Naive B cell (primary cell): ENCODE measurements at regions not wholly inside any gene's neighbourhood (a gene's known extent, or its start where the extent isn't known, plus 50 kb on each side); places are given as distances from the start of the nearest gene placed in this dataset.

Experiments
- ATAC-seq, 2 donors: fragments of 150-1000 bp; cut with Tn5 transposase; 2 replicates each; pipeline ENCODE4 v1.10.0; 2021; ENCODE audit warnings: low read depth in 2 of 2, mild to moderate bottlenecking in 2 of 2, moderate library complexity in 2 of 2
- DNase-seq: peaks from one replicate; pipeline ENCODE4 v3.0.0; 2022
- H3K27ac Mint-ChIP-seq, 6 donors: one replicate each; pipeline ENCODE4 v1.8.0; 2020 to 2022; ENCODE audit warnings: mild to moderate bottlenecking in 6 of 6, mixed read lengths in 6 of 6, moderate library complexity in 5 of 6, inconsistent platforms in 2 of 6
- H3K27me3 Mint-ChIP-seq, 3 donors: one replicate each; pipeline ENCODE4 v1.8.0; 2021 to 2022; ENCODE audit warnings: mixed read lengths in 3 of 3, mild to moderate bottlenecking in 1 of 3
- H3K36me3 Mint-ChIP-seq, 2 donors: one replicate each; pipeline ENCODE4 v1.8.0; 2020 to 2022; ENCODE audit warnings: mixed read lengths in 2 of 2, inconsistent platforms in 1 of 2, mild to moderate bottlenecking in 1 of 2
- H3K4me1 Mint-ChIP-seq, 3 donors: one replicate each; pipeline ENCODE4 v1.8.0; 2020 to 2022; ENCODE audit warnings: mixed read lengths in 3 of 3, inconsistent platforms in 1 of 3, mild to moderate bottlenecking in 1 of 3, moderate library complexity in 1 of 3
- H3K4me3 Mint-ChIP-seq, 8 donors: one replicate each; pipeline ENCODE4 v1.8.0; 2020 to 2022; ENCODE audit warnings: mild to moderate bottlenecking in 8 of 8, mixed read lengths in 8 of 8, moderate library complexity in 8 of 8, inconsistent platforms in 2 of 8
- H3K9me3 Mint-ChIP-seq, 7 donors: one replicate each; pipeline ENCODE4 v1.8.0; 2020 to 2022; ENCODE audit warnings: mixed read lengths in 7 of 7, mild to moderate bottlenecking in 5 of 7, inconsistent platforms in 2 of 7, moderate library complexity in 1 of 7

GRCh38 chr4:26033389-26033788, 119.4 kb downstream of the SMIM20 start:
- H3K4me1 Mint-ChIP-seq, result peaks cover 3 to 9% (median 4%) of the 10 kb centered on the region in 3 donors
- ATAC-seq (no peak), DNase-seq (no peak)
- H3K9me3 Mint-ChIP-seq, result peaks cover 0 to 7% (median 0%) of the 10 kb centered on the region in 7 donors
- no peak overlapping the region for H3K4me3 Mint-ChIP-seq
- H3K27ac Mint-ChIP-seq, result no peak overlapping the region
- H3K36me3 Mint-ChIP-seq, result peaks cover 0 to 5% of the 10 kb centered on the region in 2 donors
- H3K27me3 Mint-ChIP-seq, result peaks cover 16 to 34% (median 33%) of the 10 kb centered on the region in 3 donors

- Mint-ChIP-seq H3K27ac (no peak overlapping the region), H3K4me3 (no peak overlapping the region), H3K4me1 (no peaks in the 10 kb centered on the region), H3K36me3 (peaks cover 0 to 5% of the 10 kb centered on the region in 2 donors), H3K9me3 (peaks cover 0 to 7% (median 0%) of the 10 kb centered on the region in 7 donors), H3K27me3 (peaks cover 19 to 34% (median 30%) of the 10 kb centered on the region in 3 donors)
- DNase-seq (no peak), ATAC-seq (no peak)
These were observed 120.8 kb downstream of the SMIM20 start for GRCh38 chr4:26034849-26035248.

GRCh38 chr4:26035921-26036320, 121.9 kb downstream of the SMIM20 start:
- ATAC-seq (no peak), DNase-seq (no peak)
- H3K9me3 Mint-ChIP-seq, result peaks cover 0 to 15% (median 2%) of the 10 kb centered on the region in 7 donors
- peaks cover 0 to 5% of the 10 kb centered on the region in 2 donors for H3K36me3 Mint-ChIP-seq
- H3K27me3 Mint-ChIP-seq, result peaks cover 12 to 23% (median 19%) of the 10 kb centered on the region in 3 donors
- no peaks in the 10 kb centered on the region for H3K4me1 Mint-ChIP-seq
- no peak overlapping the region for H3K27ac Mint-ChIP-seq
- H3K4me3 Mint-ChIP-seq, result no peak overlapping the region

- DNase-seq (no peak), ATAC-seq (no peak)
- Mint-ChIP-seq H3K27ac (no peak overlapping the region), H3K4me1 (no peaks in the 10 kb centered on the region), H3K36me3 (no peaks in the 10 kb centered on the region), H3K4me3 (no peak overlapping the region), H3K9me3 (peaks cover 0 to 7% (median 0%) of the 10 kb centered on the region in 7 donors), H3K27me3 (peaks cover 28 to 46% (median 40%) of the 10 kb centered on the region in 3 donors)
These were observed 125.8 kb downstream of the SMIM20 start for GRCh38 chr4:26039639-26040359.

GRCh38 chr4:26044524-26044923, 130.5 kb downstream of the SMIM20 start:
- Mint-ChIP-seq H3K4me1 (no peaks in the 10 kb centered on the region), H3K27ac (no peak overlapping the region), H3K27me3 (peaks cover 27 to 68% (median 29%) of the 10 kb centered on the region in 3 donors), H3K9me3 (peaks cover 0 to 7% (median 2%) of the 10 kb centered on the region in 7 donors), H3K36me3 (peaks cover 0 to 4% of the 10 kb centered on the region in 2 donors), H3K4me3 (no peak overlapping the region)
- DNase-seq (no peak), ATAC-seq (no peak)

GRCh38 chr4:26044983-26045382, 131.0 kb downstream of the SMIM20 start:
- H3K4me1 Mint-ChIP-seq, result no peaks in the 10 kb centered on the region
- H3K27me3 Mint-ChIP-seq, result peaks cover 27 to 73% (median 29%) of the 10 kb centered on the region in 3 donors
- H3K27ac Mint-ChIP-seq, result no peak overlapping the region
- peaks cover 0 to 4% of the 10 kb centered on the region in 2 donors for H3K36me3 Mint-ChIP-seq
- no peak overlapping the region for H3K4me3 Mint-ChIP-seq
- ATAC-seq (no peak), DNase-seq (no peak)
- peaks cover 0 to 7% (median 2%) of the 10 kb centered on the region in 7 donors for H3K9me3 Mint-ChIP-seq

GRCh38 chr4:26047795-26048194, 133.8 kb downstream of the SMIM20 start:
- Mint-ChIP-seq H3K9me3 (peaks cover 0 to 2% (median 0%) of the 10 kb centered on the region in 7 donors), H3K36me3 (peaks cover 0 to 4% of the 10 kb centered on the region in 2 donors), H3K4me1 (peaks cover 0 to 3% (median 0%) of the 10 kb centered on the region in 3 donors), H3K4me3 (no peak overlapping the region), H3K27ac (no peak overlapping the region), H3K27me3 (peaks cover 28 to 79% (median 32%) of the 10 kb centered on the region in 3 donors)
- DNase-seq, result no peak
- ATAC-seq, result no peak

- ATAC-seq (no peak), DNase-seq (no peak)
- Mint-ChIP-seq H3K27me3 (peaks cover 26 to 73% (median 32%) of the 10 kb centered on the region in 3 donors), H3K9me3 (peaks cover 0 to 2% (median 0%) of the 10 kb centered on the region in 7 donors), H3K36me3 (peaks cover 0 to 4% of the 10 kb centered on the region in 2 donors), H3K4me3 (no peak overlapping the region), H3K4me1 (peaks cover 0 to 6% (median 0%) of the 10 kb centered on the region in 3 donors), H3K27ac (no peak overlapping the region)
These were observed 134.4 kb downstream of the SMIM20 start for GRCh38 chr4:26048378-26048882.

GRCh38 chr4:26048950-26049349, 134.9 kb downstream of the SMIM20 start:
- DNase-seq, result no peak

GRCh38 chr4:26049447-26049846, 135.4 kb downstream of the SMIM20 start:
- ATAC-seq, result no peak
- Mint-ChIP-seq H3K36me3 (peaks cover 0 to 4% of the 10 kb centered on the region in 2 donors), H3K27ac (peak overlapping the region in 1 of 6 donors; percentile 56), H3K9me3 (peaks cover 0 to 2% (median 0%) of the 10 kb centered on the region in 7 donors), H3K4me3 (no peak overlapping the region), H3K27me3 (peaks cover 21 to 63% (median 25%) of the 10 kb centered on the region in 3 donors), H3K4me1 (peaks cover 0 to 6% (median 0%) of the 10 kb centered on the region in 3 donors)
- no peak for DNase-seq

More at GRCh38 chr4:26048950-26049349, 134.9 kb downstream of the SMIM20 start:
- no peak for ATAC-seq
- Mint-ChIP-seq H3K27ac (peak overlapping the region in 2 of 6 donors; percentile 9 to 56), H3K4me1 (peaks cover 0 to 6% (median 0%) of the 10 kb centered on the region in 3 donors), H3K9me3 (peaks cover 0 to 2% (median 0%) of the 10 kb centered on the region in 7 donors), H3K27me3 (peaks cover 22 to 68% (median 30%) of the 10 kb centered on the region in 3 donors), H3K4me3 (no peak overlapping the region), H3K36me3 (peaks cover 0 to 4% of the 10 kb centered on the region in 2 donors)

- H3K27ac Mint-ChIP-seq, result peak overlapping the region in 1 of 6 donors; percentile 4
- peaks cover 0 to 4% of the 10 kb centered on the region in 2 donors for H3K36me3 Mint-ChIP-seq
- no peak overlapping the region for H3K4me3 Mint-ChIP-seq
- H3K27me3 Mint-ChIP-seq, result peaks cover 19 to 55% (median 25%) of the 10 kb centered on the region in 3 donors
- H3K4me1 Mint-ChIP-seq, result peaks cover 0 to 6% (median 0%) of the 10 kb centered on the region in 3 donors
- H3K9me3 Mint-ChIP-seq, result peaks cover 0 to 2% (median 0%) of the 10 kb centered on the region in 7 donors
- DNase-seq, result no peak
- no peak for ATAC-seq
These were observed 136.2 kb downstream of the SMIM20 start for GRCh38 chr4:26050212-26050643.

- no peak for DNase-seq
- Mint-ChIP-seq H3K27me3 (peaks cover 16 to 51% (median 25%) of the 10 kb centered on the region in 3 donors), H3K4me3 (no peak overlapping the region), H3K4me1 (peaks cover 0 to 6% (median 0%) of the 10 kb centered on the region in 3 donors), H3K36me3 (peaks cover 0 to 4% of the 10 kb centered on the region in 2 donors), H3K9me3 (peaks cover 0 to 2% (median 0%) of the 10 kb centered on the region in 7 donors), H3K27ac (no peak overlapping the region)
- no peak for ATAC-seq
These were observed 136.7 kb downstream of the SMIM20 start for GRCh38 chr4:26050671-26051070.

- no peak for ATAC-seq
- Mint-ChIP-seq H3K4me3 (no peak overlapping the region), H3K36me3 (peaks cover 0 to 2% of the 10 kb centered on the region in 2 donors), H3K9me3 (peaks cover 0 to 2% (median 0%) of the 10 kb centered on the region in 7 donors), H3K27ac (no peak overlapping the region), H3K27me3 (peaks cover 12 to 48% (median 21%) of the 10 kb centered on the region in 3 donors), H3K4me1 (peaks cover 0 to 6% (median 0%) of the 10 kb centered on the region in 3 donors)
- no peak for DNase-seq
These were observed 137.2 kb downstream of the SMIM20 start for GRCh38 chr4:26051240-26051639.
